Left lobe of liver (tissue), 2 donors: ENCODE measurements at regions not wholly inside any gene's neighbourhood (a gene's known extent, or its start where the extent isn't known, plus 50 kb on each side); places are given as distances from the start of the nearest gene placed in this dataset.
A peak's percentile ranks its signal among the peaks of the same experiment; 100 is the strongest.
"Not testable (repeated sequence)": the region's sequence is repeated elsewhere in the genome, so short reads cannot be mapped to it uniquely, and the experiment has no call there.

ENCODE experiments used
- ATAC-seq: fragments of 200-7000 bp; cut with Tn5 transposase; one replicate; pipeline ENCODE4 v1.9.1; 2020; ENCODE audit warnings: mild to moderate bottlenecking, moderate library complexity
- DNase-seq: peaks from one replicate; pipeline ENCODE4 v3.0.0-alpha.2; 2020; ENCODE audit warnings: low spot score
- donor health status: DM: no; HTN: no; CAD: no; lungs with moderate emphysema.
- donor health status: DM: no; HTN: yes; CAD: no.

DNA sequence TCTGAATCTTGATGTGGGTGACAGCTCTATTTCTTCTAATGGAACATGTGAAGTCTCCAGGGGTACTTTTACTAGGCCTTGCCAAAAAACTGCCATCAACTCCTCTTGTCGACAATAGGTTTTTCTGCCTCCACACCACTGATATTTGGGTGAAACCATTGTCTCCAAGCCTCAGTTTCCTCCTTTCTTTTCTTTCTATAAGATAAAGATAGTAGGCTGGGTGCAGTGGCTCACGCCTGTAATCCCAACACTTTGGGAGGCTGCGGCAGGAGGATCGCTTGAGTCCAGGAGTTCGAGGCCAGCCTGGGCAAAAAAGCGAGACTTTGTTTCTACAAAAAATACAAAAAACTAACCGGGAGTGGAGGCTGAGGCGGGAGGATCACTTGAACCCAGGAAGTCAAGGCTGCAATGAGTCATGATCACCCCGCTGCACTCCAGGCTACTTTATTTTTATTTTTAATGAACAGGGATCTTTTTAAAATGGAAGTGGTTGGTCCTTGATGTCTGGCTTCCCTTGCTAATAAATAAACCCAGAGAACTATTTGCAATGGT is 159.9 kb upstream of the TNFAIP3 start:
- ATAC-seq (no peak), DNase-seq (no peak)

DNA sequence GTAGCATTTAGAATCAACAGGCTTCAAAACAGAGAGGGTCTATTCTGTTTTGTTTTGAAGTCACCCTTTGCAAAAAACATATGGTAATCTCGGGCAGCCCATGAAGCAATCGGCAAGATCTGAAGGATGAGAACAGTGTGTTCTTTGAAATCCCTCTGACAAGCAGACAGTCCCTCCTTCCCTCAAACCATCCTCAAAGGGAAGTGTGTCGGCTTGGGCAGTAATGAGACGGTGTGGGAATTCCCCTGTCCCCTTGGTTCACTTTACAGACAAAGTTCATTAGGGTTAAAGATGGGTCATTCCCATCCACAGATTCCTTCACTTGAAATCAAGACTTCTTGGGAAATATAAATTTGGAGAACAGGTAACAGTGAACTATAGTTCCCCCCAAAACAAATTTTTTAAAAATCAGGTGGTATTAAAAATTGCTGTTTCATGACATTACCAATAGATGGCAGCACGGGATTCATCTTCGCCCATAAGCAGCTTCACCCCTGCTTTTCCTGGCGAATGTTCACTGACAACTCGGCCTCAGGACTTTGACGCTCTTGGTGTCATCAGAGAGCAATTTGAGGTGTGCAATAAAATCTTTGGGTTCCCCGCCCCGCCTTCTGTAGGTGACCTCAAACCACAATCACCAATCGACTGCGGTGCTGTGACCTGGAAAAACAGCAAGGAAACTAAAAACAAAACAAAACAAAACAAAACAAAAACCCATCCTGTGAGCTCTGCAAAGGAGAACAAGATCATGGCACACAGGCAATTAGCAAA is 159.3 kb upstream of the TNFAIP3 start:
- peak; percentile 97 for ATAC-seq
- DNase-seq: peak; percentile 71

DNA sequence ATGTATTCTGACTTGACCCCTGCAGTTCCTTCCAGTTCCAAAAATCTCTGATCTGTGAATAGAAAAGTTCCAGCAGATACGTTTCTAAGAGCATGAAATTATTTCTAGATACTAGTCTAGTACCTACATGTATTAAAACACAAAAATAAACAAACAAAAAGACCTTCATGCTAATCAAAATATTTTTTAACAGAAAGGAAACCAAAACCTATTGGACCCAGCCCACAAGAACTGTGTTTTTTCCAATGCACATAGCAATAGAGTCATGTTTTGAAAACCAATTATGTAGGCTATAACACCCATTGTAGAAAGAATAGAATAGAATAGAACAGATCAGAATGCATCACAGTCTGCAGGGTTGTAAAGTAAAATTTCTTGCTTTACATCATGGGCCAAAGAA is 158.6 kb upstream of the TNFAIP3 start:
- DNase-seq (no peak), ATAC-seq (no peak)

DNA sequence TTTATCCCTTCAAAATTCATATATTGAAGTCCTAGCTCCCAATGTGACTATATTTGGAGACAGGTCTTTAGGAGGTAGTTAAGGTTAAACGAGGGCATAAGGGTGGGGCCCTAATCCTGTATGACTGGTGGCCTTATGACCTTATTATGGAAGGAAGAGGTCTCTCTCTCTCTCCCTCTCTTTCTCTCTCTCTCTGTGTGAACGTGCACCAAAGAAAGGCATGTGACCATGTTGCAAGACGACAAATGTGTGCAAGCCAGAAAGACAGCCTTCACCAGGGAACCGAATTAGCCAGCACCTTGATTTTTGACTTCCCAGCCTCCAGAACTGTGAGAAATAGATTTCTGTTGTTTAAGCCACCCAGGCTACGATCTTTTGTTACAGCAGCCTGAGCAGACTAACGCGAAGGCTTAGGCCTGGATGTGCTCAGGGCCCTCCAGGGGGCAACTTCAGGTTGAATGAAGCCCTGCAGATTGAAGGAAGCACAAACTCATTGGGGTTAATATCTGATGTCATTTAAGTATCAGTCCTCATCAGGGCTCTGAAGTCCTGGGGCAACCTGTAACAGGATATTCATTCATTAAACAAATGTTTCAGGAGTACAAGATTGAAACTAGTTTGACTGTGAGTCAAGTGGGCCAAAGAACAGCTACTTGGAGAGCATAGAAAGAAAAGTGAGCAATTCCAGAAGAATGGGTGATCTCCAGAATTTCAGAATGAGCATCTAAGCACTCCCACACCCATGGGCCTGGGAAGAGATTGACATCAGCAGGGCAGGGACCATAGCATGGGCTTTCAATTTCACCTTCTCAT is 157.4 kb upstream of the TNFAIP3 start:
- ATAC-seq (no peak), DNase-seq (no peak)

DNA sequence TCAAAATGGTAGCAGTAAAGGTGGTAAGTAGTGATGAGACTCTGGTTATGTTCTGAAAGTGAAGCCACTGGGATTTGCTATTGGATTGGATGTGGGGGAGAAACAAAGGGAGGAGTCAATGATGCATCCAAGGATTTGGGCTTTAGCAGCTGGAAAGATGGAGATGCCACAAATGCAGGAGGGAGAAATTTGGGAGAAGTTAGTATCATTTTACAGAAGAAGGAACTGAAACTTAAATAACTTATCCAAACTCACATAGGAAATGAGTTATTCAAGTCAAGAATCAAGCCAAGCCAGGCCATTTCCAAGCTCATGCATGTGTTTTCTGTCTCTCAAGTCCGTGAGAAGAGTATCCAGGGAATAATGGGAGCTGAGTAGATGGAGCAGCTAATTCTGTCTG is 155.1 kb upstream of the TNFAIP3 start:
- ATAC-seq: no peak
- no peak for DNase-seq

DNA sequence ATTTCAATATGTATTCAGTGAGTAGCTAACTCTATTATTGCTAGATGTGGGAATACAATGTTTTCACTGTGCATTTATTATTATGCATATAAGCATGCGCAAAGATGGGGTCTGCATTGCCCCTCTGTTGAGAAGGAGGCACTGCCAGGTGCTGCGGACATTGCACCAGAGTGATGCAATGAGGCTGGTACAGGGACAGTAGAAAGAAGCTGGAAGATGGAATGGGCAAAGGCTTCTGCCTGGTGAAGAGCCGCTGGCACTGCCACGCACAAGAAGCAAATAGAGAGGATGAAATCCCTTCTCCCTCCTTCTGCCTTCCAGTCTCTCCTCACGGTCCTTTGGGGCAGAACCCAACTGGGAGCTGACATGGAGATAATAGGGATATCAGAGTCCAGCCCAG is 154.5 kb upstream of the TNFAIP3 start:
- DNase-seq (no peak), ATAC-seq (peak; percentile 41)

DNA sequence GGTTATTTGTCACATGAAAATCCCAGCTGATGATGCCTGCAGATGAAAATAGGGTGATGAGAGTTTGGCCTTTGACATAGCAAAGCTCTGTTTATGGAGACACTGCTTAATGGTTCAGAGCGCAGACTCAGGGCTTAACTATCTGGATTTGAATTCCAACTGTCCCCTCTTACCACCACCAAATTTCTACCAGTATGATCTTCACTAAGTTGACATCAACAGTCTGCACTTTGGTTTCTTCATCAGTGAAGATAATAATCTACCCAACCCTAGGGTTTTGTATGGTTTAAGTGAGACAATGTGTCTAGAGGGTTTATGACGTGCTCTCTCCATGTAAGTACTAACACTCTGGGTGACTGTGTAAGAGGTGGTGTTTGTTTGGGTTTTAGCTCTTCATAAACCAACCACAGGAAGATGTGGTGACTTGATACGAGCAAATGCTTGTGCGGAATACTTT is 151.4 kb upstream of the TNFAIP3 start:
- ATAC-seq (no peak), DNase-seq (no peak)

DNA sequence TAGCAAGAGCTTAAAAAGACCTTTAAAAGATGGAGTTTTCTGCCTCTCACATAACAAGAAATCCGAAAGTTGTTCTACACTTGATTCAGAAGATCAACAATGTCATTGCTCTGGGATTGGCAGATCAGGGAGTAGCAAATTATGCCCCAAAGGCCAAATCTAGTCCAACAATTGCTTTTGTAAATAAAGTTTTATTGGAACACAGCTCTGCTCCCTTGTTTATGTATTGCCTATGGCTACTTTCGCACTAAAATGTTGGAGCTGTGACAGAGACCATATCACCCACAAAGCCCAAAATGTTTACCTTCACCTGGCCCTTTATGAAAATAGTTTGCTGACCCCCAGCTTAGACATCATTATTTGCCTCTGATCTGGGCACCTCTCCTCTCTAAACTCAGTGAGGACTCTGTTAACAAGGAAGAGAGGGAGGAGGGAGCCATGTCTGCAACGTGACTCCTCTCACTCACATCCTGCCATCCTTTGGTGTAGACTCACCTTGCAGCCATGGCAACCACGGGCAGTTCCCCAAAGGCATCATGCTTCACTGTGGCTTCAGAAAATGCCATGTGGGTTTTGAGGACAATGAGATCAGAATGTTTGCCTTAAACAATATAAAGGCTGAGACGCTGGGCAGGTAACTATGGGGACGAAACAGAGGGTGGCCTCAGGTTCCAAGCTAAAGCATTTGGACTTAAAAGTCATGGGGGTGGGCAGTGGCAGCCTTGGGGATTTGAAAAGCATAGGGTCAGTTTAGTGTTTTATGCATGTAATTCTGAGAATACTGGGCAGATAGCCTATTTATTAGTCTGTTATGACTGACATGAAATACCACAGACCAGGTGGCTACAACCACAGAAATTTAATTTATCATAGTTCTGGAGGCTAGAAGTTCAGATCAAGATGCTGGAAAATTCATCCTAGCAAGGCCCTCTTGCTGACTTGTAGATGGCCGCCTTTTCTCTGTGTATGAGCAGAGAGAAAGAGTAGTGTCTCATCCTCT is 149.7 kb upstream of the TNFAIP3 start:
- DNase-seq (no peak), ATAC-seq (no peak)

DNA sequence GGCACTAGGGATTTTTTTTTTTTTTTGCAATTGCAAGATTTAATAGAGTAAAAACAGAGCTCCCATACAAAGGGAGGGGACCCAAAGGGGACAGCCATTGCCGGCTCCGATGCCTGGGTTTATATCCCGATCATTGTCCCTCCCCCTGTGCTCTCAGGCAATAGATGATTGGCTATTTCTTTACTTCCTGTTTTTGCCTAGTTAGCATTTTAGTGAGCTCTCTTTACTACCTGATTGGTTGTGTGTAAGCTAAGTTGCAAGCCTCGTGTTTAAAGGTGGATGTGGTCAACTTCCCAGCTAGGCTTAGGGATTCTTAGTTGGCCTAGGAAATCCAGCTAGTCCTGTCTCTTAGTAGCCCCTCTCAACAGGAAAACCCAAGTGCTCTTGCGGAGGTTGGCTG is 148.2 kb upstream of the TNFAIP3 start:
- not testable (repeated sequence) for DNase-seq, ATAC-seq

DNA sequence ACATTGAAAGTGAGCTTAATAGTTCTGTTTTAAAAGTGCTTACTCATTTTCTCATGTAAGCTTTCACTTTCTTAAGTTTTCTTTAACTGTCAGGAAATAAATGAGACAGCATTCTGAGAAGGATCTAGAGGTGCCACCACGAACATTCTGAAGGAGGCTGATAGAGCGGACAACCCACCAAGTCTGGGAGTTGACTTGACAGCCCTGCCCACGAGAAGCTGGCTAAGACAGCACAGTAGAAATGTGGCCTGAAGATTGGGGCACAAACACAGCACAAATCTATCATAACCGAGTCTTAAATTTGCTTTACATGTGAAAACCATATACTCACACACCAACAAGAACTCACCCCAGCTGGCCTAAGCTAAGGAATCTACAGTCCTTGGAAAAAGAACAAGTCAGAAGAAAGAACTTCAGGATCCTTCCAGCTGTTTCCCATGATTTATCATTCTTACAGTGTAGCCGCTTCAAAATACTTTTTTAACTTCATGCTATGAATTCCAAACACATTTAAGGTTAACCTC is 144.2 kb upstream of the TNFAIP3 start:
- ATAC-seq (peak; percentile 20), DNase-seq (no peak)

DNA sequence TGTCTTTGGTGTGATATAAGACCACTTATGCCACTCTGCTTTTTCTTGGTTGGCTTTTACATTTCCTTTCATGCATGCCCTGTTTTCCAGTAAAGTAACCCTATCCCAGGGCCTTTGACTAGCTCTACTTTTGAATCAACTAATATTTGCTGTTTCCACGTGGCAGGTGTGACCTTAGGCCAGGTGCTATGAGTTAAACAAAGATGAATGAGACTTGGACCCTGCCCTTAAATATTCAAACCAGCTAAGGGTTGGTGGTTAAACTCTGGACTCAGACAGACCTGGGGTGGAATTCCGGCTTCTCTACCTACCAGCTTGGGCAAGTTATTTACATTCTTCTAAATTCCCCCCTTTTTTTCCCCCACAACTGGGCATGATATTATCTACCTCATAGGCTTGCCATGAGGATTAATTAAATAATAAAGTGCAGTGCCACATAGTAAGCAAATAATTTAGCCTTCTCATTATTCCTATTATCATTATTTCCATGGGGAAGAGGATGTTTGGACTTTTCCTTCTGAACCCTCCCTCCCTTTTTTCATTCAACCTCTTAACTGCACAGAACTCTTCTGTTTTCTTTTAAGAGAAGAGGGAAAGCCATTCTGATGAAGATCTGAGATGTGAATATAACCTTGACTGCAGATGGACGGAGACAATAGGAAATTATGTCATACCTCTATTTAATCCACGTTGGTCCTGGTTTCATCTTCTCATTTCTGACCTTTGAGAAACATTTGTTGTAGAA is 143.6 kb upstream of the TNFAIP3 start:
- ATAC-seq (peak; percentile 91), DNase-seq (peak; percentile 73)

DNA sequence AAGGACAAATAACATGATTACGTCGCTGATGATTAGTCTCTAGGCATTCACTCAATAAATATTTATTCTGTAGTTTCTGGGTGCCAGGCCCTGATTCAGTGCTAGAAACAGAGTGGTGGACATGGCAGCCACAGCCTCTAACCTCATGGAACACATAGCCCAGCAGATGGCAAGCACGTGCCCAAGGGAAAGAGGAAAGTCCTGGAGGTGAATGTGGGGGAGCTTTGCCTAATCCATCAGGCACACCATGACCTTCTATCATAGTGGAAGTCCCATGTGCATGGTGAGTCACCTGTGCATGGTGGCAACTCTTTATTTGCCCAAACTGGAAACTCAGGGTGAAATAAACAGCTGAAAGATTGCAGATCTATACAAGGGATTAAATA is 143.0 kb upstream of the TNFAIP3 start:
- DNase-seq (peak; percentile 56), ATAC-seq (peak; percentile 58)

DNA sequence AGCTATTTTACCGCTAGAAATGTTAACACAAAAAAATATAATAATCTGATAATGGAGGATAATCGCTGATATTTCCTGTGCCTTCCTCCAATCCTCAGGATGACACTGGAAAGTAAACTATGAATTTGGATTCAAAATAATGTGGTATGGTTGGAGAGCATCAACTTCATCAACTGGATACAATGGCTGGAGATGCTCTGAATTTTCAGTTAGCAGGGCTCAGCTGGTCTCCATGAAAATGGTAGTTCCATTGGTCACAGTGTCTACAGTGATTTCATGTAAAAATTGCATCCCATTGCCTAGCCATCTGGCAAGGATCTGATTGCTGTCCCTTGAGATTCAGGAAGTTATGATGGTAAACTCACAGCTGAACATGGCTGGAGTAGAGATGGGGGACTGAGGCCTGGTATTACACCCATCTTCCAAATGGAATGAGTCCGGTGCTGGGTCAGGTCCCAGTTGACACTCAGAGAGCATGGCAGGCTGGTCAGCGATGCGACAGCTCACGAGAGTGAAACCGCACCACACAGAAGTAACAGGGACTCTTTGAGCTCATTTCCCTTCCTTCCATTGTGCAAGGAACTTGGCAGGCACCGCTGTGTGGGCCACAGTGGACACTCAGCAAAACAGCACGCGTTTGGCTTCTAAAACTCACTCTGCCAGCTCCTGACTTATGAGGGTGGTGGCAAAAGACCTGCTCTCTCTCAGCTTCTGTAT is 142.4 kb upstream of the TNFAIP3 start:
- ATAC-seq (peak; percentile 36), DNase-seq (peak; percentile 54)

DNA sequence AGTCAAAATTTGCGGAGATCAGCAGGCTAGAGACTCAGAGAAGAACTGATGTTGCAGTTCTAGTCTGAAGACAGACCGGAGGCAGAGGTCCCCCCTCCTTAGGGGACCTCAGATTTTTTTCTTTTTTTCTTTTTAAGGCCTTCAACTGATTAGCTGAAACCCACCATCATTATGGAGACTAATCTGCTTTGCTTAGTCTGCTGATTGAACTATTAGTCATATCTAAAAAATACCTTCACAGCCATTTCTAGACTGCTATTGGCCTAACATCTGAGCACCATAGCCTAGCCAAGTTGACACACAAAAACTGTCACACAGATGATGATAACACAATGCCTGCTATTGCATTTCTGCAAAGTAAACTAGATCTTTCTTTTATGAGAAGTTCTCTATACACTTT is 141.1 kb upstream of the TNFAIP3 start:
- DNase-seq: no peak
- no peak for ATAC-seq

DNA sequence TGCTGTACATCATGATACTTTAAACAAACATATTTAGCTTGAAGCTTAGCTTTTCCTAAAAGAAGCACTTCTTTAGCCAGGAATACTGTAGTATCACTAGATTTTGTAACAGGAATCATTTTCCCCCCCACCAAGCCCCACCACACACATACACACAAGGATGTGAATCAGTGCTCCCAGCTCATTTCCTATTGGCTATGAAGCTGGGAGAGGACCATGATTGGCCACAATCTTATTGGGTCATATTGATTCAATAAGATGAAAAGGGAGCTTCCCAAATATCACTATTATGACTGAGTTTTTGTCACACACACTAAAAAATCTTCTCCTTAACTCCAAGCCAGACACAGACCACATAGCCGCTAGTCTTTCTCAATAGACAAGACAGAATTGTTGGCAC is 140.5 kb upstream of the TNFAIP3 start:
- no peak for ATAC-seq
- DNase-seq: no peak

DNA sequence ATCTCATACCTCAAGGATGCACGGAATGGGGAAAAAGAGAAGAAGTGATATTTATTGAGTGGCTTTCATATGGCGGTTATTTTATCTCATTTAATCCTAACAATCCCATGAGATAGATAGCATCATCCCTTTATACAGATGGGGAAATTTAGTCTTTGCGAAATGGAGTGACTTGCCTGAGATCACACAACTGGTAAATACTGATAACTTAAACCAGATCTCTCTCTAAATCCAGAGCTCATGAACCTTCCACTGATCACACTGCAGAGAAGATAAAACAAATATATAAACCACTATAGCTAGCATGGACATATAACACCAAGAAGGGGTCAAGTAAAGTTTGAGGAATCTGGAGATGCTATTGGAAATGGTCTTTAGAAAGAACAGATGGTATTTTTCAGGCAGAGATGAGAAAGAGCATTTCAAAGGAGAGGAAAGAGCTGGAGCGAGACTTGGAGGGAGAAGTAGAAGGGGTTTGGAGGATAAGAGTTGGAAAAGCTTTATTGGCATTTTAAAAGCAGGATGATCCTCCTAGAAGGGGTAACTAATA is 139.8 kb upstream of the TNFAIP3 start:
- ATAC-seq (no peak), DNase-seq (no peak)

DNA sequence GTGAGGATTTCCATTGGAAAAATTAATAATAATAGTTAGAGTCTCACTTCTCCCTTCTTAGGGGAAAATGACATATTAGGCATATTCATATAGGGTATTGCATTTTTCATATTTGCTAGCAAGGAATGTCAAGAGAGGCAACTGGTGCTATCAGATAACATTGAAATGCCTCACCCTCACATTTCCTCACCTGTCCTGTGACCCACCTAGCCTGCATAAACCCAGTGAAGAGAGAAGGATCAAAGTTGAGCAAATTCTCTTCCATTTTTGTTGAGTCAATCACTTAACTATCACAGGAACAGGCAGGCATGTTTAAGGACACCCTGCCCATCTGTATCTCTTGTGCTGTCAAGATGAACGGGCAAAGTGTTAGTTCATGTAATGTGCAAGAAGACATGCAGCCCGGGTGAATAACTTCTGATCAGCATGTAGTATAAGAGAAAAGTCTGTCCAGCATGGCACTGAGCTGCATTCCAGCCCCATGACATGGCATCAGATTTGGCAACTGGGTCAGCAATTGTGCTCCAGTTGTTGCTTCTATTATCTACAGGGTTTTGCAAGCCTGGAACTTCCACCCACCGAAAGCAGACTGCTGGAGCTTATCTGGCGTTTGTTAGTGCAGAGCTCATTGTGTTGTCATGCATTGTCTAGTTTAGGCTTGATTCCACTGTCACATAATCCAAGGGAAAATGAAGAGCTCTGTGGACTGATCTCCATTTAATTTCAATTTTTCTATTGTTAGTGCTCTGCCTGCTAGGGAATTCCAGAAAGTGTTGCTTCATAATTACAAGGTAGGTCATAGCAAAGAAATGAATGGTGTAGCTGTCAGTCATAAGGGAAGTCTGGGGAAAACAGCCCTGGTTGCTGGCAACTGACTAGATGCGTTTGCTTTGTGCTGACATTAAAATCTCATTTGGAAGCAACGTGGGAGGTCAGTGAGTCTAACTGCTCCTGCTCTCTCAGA is 138.4 kb upstream of the TNFAIP3 start:
- no peak for DNase-seq
- no peak for ATAC-seq
